ENCODE measurements at regions not wholly inside any gene's neighbourhood (a gene's known extent, or its start where the extent isn't known, plus 50 kb on each side); places are given as distances from the start of the nearest gene placed in this dataset.

DNA sequence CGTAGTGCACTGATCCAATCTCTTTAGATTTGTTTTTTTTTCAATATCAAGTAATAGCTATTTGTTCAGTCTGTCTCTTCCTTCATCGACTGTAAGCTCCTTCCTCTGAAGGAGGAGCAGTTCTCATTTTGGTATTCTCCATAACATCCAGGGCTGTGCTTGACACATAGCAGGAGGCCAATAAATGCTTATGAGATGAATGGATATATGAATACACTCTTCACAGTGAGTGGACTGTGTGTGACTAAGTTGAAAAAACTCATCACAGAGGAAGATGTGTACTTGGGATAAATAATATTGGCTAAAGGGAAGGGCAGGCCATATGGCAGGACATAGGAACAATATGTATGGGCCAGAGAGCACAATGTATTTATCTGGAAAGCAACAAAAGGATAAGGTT, 205.3 kb upstream of the PRICKLE1 start:
- DNase-seq (ENCODE audit: low spot score): peak; percentile 7

DNA sequence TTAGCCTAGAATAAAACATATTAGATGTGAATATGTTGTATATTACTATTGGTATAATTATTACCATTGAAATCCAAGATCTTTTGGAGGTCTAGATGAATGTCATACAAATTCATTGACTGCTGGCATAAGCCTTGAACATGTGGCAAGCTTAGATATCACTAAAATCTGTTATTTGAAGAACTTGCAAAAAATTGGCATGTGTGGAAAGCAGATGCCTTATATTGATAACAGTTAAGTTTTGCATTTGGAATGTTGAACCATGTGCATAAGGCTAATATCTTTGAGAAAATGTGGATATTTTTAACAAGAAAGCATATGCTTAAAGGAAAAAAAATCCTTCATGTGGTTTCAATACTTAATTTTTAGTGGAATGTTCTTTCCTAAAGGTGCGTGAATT, 203.6 kb upstream of the PRICKLE1 start:
- no peak for DNase-seq (ENCODE audit: low spot score)

DNA sequence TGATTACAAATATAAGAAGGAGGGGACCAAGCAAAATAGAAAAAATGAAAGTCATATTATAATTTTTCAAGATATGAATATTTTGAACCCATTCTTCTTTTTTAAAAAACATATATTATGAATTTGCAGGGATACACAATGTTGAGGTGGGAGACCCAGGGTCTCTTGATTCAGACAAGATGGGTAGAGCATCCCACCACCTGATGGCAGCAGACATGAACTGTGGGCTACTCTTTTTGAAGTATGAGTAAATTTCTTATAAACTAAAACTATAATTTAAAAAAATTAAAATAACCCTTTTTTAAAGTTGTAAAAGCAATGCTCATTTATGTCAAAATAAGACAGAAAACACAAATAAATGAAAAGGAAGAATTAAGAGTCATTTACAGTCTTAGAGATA, 202.7 kb upstream of the PRICKLE1 start:
- DNase-seq (ENCODE audit: low spot score): no peak

DNA sequence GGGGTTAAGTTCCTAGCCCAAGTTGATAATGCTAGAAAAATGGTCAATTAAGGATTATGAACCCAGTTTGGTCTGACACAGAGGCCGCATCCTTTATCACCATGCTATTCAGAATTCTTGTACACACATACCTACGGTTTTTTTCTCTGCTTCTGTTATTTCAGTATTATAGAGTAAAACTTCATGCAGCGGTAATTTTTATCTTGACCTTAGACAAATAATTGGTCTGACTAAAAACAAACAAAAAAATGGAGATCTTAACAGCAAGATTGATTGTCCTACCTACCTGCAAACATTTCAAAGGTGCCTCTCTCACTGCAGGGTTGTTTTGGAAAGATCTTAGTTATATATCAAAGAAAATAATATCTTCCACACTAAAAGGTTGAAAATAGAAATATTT, 201.9 kb upstream of the PRICKLE1 start:
- DNase-seq (ENCODE audit: low spot score): no peak

DNA sequence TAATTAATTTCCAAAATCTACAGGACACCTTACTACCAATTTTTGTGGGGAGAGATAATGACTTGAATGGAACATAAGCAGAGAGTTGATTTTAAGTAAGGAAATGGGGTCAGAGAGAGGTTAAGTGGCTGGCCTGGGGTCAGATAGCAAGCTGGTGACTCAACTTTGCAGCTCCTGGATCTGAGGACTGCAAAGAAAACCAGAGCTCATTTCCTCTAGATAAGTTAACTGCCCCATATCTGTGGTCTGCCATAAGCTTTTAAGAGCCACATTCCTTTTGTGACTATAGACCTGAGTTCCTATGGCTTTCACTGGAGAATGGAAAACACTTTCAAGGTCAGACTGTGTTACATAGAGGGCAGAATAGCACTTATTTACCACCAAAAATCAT, 201.2 kb upstream of the PRICKLE1 start:
- DNase-seq (ENCODE audit: low spot score): no peak

DNA sequence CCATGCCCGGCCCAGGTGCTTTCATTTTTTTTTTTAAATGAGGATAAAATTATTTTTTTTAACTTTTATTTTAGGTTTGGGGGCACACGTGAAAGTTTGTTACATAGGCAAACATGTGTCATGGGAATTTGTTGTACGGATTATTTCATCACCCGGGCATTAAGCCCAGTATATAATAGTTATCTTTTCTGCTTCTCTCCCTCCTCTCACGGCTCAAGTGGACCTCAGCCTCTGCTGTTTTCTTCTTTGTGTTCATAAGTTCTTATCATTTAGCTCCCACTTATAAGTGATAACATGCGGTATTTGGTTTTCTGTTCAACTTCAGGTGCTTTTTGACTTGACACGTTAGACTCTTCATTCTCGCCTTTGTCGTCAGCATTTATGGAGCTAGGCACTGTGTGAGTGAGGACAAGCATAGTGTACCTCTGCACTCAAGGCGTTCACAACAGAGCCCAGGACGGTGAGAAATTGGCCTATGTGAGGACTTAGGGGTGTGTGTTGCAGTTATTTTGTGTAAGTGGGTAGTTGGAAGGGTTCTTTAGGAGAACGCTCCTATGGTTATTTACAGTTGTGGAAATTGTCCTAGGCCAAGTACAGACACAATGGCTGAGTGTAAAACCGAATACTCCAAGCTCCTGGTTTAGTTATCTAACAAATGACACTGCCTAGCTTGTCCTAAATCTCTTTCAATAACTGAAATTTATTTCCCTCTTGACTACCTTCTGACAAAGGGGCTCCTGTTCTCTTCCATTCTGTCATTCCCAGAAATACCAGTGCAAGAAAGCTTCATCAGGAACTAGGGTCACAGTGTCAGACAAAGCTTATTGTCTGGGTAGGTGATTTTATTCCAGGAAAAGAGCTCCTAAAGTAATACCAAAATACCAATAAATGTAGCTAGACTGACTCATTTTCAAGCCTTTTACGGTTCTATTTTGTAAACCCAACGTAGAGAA, 200.5 kb upstream of the PRICKLE1 start:
- DNase-seq (ENCODE audit: low spot score): no peak

DNA sequence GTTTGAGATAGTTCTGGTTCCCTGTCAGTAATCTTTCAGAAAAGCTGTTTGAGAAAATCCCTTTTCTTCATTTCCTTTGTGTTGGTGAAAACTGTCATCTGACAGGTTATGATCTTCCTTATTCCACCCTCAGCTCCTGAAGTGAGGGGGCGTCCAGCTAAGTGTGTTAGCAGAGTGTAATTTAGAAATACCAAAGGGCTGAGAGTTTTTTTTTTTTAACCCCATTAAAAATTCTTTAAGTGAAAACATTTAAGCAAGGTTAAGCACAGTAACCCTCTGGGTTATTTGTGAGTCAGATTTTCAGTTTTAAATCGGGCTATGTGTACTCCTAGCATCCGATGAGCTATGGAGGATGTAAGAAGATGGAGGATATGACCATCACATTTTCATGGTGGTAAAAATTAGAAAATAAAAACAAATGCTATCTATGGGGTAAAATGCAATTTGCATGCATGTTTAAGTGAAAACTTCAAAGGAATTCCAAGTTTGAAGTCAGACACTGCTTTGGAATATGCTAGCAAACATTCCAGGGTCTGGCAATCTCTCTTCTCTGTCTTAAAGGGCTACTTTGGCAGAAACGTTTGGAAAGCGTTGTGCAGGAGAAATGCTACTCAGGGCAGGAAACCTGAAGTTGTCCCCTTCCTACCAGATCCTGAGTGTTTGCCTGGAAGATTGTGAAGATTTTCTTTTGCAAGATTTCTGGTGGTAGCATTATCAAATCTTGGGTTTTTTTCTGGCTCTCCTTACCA, 197.0 kb upstream of the PRICKLE1 start:
- no peak for DNase-seq (ENCODE audit: low spot score)

DNA sequence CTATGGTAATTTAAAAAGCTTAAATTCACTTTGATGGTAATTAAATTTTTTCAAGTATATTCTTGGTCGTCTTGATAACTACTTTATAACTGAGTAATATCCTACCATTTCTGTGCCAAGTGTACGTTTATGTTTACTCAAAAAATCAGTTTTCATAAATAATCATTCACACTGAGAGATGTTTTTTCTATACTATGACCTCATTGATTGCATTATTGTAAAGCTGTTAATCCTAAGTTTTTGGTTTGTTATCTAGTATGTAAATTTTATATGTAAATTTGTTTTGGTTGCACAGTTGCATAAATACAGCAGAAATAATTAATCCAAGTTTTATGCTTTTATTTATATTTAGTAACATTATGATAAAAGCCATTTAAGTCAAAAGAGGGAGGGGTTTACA, 196.4 kb upstream of the PRICKLE1 start:
- DNase-seq (ENCODE audit: low spot score): no peak

DNA sequence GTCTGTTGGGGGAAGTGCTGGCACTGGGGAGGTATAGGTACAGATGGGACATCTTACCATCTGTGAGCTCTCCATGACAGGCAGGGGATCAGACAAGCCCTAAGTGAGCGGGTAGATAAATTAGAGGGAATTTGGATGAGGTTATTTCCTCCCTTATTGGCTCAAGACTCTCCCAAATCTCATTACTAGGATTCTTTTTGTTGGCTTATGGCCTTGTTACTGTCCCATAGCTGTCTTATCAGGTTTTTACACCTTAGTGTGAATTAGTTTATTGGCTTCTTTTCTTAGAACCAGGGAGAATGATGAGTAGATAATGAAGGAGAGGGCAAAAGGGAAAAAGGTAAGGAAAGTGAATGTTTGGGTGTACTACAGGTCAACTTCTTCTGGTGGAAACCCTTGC, 191.1 kb upstream of the PRICKLE1 start:
- no peak for DNase-seq (ENCODE audit: low spot score)

DNA sequence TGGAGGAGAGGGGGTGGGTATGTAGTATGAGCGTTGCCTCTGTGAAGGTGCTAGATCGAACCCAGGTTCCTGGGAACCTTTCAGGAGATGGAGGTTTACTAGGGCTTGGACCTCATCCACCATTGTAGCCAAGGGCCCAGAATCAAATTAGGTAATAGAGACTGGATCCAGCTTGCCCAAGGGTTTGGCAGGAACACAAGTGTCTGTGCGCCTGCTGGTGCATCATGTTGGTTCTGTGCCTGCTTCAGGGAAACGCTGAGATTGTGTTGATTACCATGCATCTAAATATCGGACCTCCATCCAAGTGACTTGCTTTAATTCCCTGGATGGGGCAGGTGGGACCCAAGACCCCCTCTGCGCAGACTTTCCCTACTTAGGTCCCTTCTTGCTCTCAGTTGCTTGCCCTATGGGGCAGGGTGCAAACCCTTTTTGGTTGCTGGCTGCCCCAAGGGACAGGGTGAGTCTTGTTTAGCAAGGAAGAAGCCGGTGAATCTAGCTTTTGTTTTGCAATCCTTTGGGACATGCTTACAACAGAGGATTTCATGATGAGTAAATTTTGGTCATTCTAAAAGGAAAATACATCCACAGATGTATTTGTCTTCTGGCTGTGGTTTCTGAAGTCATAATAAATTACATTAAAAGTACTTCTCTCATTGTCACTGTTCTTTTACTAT, 189.8 kb upstream of the PRICKLE1 start:
- DNase-seq (ENCODE audit: low spot score): no peak

DNA sequence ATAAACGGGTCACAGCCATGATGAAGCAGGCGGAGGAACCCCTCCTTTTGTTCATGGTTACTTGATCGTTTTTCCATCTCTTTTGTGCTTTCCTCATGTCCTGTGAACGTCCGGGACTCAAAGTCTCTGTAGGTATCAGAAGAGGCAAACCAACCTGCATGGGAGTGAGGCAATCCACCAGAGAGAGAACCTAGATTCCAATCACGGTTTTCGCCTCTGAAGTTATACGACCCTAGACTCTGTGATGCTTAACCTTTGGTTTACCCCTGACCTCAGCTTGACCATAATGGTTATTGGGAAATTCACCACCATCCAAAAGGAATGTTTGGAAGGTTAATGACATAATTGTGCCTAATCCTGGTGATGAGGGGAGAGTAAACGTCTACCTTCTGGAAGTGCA, 186.8 kb upstream of the PRICKLE1 start:
- DNase-seq (ENCODE audit: low spot score): no peak

DNA sequence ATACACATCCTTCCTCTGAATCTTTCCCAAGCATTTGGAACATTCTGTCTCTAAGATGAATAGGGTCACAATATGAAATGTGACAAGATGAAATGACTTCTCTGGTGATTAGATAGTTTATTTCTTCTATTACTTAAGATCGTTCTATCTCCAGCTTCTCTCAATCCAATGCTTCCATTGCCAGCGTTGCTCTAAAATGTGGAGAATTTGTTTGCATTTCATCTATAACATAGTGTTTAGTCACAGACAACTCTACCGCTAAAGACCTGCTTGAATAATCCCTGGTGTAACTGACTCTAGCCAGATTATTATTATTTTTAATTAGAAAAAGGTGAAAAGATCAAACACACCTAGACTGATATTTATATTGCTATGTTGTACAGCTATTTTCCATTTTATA, 184.7 kb upstream of the PRICKLE1 start:
- DNase-seq (ENCODE audit: low spot score): no peak

DNA sequence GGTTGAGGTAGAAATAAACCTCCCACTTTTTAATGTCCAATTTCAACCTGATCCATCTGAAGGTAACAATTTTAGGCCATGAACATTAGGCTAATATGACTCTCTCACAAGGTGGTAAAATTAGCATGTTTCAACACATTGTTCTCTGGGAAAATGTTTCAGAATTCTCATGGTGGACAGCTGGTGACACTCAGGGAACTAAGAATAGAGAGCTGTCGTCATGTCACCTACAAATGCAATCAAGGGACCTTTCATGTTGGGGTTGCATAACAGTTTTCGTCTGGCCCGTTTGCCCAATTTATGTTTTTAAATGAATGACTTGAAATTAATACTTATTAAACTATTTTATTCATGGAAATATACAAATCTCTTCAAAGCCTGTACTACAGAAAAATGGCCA, 180.7 kb upstream of the PRICKLE1 start:
- no peak for DNase-seq (ENCODE audit: low spot score)

DNA sequence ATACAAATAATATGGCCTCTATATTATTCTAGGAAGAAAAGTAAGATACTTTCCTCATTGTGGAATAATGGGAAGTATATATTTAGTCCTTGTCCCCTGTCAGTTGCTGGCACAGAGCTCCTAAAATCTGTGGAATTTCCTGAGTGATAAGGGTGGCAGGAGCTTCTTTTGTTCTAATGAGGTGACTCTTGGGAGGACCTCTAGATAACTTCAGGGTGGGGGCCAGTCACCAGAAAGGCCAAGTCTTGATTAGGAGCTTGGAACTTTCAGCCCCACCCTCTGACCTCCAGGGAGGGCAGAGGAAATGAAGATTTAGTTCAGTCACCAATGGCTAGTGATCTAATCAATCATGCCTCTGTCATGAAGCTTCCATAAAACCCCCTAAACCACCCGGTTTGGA, 179.9 kb upstream of the PRICKLE1 start:
- DNase-seq (ENCODE audit: low spot score): no peak

DNA sequence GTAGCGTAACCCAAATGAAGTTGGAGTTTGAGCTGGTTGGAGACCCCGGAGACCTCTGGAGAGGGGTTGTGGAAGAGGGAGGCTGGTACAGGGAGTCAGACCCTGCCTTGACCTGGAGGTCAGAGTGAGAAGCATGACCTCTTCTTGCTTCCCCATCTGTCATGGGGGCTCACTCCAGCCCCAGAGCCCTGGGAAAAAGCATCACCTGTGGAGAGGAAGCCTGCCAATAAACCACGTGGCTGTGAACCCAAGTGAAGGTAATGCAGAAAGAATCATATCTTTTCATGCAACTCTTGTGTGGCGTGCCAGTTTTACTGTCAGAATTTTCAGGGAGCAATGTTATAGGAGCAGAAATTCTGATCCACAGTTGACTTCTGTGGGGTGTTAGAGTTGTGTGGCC, 178.5 kb upstream of the PRICKLE1 start:
- DNase-seq (ENCODE audit: low spot score): no peak

DNA sequence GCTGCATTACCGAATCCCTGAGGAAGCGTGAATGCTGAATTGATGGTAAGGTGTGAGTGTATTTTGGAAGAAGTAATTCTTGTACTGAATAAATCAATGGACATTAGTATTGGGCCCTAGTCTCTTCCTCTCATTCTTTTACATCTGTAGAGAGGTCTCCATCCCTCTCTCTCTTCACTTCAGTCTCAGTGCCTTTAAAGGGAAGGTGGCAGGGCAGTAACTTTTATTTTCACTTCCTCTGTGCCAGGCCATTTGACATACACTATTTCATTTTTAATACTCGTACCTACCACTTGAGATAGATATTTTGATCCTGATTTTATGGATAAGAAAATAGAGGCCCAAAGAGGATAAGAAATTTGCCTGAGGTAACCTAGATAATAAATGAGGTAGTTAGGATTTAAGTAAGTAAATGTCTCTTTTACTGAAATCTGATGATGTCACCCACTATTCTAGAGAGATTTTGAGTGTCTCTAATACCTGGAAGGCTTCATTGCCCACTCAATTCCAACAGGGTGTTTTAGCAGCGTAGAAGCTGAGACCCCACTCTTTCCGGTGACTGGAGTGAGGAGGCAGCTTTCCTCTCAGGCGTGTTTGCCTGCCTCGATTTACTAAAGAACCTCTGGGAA, 177.9 kb upstream of the PRICKLE1 start:
- no peak for DNase-seq (ENCODE audit: low spot score)

DNA sequence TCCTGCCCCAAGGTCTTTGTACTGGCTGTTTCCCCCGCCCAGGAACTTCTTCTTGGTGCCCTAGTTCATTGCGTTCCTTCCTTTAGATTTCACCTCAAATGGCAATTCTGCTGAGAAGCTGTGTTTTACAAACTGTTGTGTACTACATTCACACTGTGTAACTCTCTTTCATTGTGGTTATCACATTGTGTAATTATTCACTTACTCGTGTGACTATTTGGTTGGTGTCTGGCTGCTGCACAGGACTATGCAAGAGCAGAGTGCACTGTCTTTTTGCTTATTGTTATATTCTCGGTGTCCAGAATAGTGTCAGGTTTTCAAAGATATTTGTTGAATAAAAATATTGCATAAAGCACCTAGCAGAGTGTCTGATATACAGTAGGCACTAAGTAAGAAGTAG, 177.2 kb upstream of the PRICKLE1 start:
- DNase-seq (ENCODE audit: low spot score): no peak

DNA sequence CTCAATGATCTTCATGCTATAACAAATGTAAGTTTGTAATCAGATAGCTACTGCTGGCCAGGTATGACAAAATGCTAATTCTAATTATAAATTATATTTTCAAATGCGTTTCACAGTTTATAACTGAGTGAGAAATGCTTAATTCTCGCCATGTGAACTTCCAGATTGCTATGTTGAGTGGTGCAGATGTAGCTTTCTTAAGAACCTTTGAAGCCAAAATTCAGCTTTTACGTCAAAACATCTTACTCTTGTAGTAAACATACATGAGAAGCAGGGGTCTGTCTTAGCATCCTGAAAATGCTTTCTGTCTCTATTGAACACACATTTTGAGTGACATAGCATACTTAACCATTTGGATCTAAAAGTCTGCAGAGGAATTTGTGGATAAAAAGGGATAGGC, 176.5 kb upstream of the PRICKLE1 start:
- DNase-seq (ENCODE audit: low spot score): no peak

DNA sequence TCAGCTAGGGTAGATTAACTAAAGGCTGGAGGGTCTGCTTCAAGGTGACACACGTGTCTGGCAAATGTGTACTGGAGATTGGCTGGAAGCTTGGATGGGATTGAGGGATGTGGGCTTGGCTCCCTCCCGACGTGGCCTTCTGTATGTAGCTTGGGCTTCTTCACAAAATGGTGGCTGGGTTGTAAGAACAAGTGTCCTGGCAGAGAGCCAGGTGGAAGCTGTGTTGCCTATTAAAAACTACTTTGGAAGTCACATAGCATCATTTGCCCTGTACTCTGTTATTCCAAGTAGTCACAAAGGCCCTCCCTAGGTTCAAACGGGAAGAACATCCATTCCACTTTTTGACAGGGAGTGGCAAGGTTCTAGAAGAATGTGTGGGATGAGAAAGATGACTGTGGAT, 174.1 kb upstream of the PRICKLE1 start:
- no peak for DNase-seq (ENCODE audit: low spot score)

DNA sequence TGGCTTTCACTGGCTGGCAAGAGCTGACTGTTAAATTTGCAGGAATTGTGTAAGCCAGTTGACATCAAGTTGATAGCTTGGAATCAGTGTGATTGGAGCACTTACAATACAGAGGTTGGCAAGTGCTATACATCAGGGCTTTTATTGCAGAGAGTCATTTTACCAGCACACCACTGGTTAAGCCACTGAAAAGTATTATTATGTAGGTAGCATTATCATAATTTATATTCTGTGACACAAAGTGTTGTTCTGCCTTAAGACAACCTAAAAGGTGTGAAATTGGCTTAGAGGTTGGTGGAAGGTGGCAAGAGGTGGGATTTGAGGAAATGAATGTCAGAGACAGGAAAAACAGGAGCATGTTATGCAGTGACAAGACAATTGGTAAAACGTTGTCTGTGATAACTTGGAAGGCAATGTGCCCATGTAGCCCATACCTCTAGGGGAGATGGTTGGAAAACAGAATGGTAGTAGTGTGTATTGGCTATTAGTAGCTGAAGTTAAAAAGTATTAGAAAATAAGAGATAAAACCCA, 172.9 kb upstream of the PRICKLE1 start:
- DNase-seq (ENCODE audit: low spot score): no peak

DNA sequence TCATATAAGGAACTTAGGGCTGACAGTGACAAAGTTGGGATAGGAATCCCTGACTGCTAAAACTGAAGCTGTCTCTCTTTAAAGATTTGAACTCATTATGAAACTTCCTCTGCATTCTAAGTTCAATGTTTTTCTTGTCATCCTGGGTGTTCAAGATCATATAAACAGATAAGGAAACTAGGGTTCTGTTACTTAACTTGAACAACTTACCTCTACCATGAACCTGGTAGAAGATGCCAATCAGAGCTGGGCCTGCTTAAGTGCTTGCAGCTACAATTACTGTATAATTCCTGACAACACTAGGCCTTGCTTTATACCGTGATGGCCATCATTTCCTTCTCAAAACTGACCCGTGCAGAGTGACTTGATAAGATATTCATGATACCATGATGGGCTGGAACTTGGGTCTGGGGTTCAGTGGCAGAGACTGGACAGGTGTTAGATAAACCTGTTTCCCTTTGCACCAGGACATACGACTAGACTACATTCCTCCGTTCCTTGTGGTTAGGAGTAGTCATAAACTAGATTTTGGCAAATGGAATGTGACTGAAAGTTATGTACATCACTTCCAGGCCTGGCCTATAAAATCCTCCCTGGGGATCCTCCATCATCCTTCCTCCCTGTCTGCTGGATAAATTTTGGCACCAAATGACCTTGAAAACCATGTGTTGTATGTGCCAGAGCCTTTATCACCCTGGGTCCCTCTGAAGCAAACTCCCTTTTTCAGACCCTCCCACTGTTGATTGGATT, 172.2 kb upstream of the PRICKLE1 start:
- DNase-seq (ENCODE audit: low spot score): no peak
